KMS-11 (cell line): ENCODE measurements at regions not wholly inside any gene's neighbourhood (a gene's known extent, or its start where the extent isn't known, plus 50 kb on each side); places are given as distances from the start of the nearest gene placed in this dataset.

Source experiments
- H2AFZ ChIP-seq: fragments of 200-600 bp; sonication (generic); 2 replicates; pipeline ENCODE4 v1.6.1; 2016; ENCODE audit warnings: antibody characterized with exemption, mixed run types, low read depth
- H3K27ac ChIP-seq: fragments of 200-600 bp; sonication (generic); 2 replicates; pipeline ENCODE4 v1.6.1; 2016; ENCODE audit warnings: mild to moderate bottlenecking, mixed run types
- H3K27me3 ChIP-seq: fragments of 200-600 bp; sonication (generic); 2 replicates; pipeline ENCODE4 v1.6.1; 2017; ENCODE audit warnings: mild to moderate bottlenecking, low read depth, mixed run types, moderate library complexity; ENCODE audit not compliant: insufficient read depth
- H3K36me3 ChIP-seq: fragments of 200-600 bp; sonication (generic); 2 replicates; pipeline ENCODE4 v1.6.1; 2017; ENCODE audit warnings: mild to moderate bottlenecking, mixed run types; ENCODE audit not compliant: insufficient read depth
- H3K4me1 ChIP-seq: fragments of 200-600 bp; sonication (generic); 2 replicates; pipeline ENCODE4 v1.6.1; 2016; ENCODE audit warnings: mild to moderate bottlenecking, low read depth, mixed run types; ENCODE audit not compliant: poor library complexity, severe bottlenecking
- H3K4me2 ChIP-seq: fragments of 200-600 bp; sonication (generic); 2 replicates; pipeline ENCODE4 v1.7.0; 2016; ENCODE audit warnings: mild to moderate bottlenecking, mixed run types
- H3K4me3 ChIP-seq: fragments of 200-600 bp; sonication (generic); IDR thresholded peaks from 2 replicates; pipeline ENCODE4 v1.6.1; 2017; ENCODE audit warnings: low read depth, low read length, mixed read lengths; ENCODE audit not compliant: insufficient read depth
- H3K79me2 ChIP-seq: fragments of 200-600 bp; sonication (generic); 2 replicates; pipeline ENCODE4 v1.6.1; 2016; ENCODE audit warnings: low read depth, mixed run types; ENCODE audit not compliant: insufficient read depth
- H3K9ac ChIP-seq: fragments of 200-600 bp; sonication (generic); 2 replicates; pipeline ENCODE4 v1.6.1; 2016; ENCODE audit warnings: mild to moderate bottlenecking, mixed run types
- H4K20me1 ChIP-seq: fragments of 200-600 bp; sonication (generic); 2 replicates; pipeline ENCODE4 v1.6.1; 2016; ENCODE audit warnings: mild to moderate bottlenecking, mixed run types; ENCODE audit not compliant: insufficient read depth
- CTCF ChIP-seq: fragments of 200-600 bp; sonication (generic); conservative IDR thresholded peaks from 2 replicates; pipeline ENCODE4 v1.6.1; 2017; ENCODE audit warnings: low read depth, mild to moderate bottlenecking, antibody characterized with exemption, low read length, moderate library complexity, mixed read lengths

- Histone ChIP-seq H3K9ac (no peak overlapping the region), H3K79me2 (no peaks in the 10 kb centered on the region), H4K20me1 (no peaks in the 10 kb centered on the region), H3K36me3 (no peaks in the 10 kb centered on the region), H3K4me3 (no peak overlapping the region), H3K4me1 (peaks cover 3% of the 10 kb centered on the region), H3K4me2 (no peak overlapping the region), H2AFZ (no peak overlapping the region), H3K27ac (no peak overlapping the region), H3K27me3 (no peaks in the 10 kb centered on the region)
- TF ChIP-seq CTCF, result no peak
These were observed 57.8 kb upstream of the ZDHHC17 start for GRCh38 chr12:76706101-76706500.

- Histone ChIP-seq H2AFZ (no peak overlapping the region), H3K9ac (no peak overlapping the region), H3K4me1 (peaks cover 3% of the 10 kb centered on the region), H3K4me2 (no peak overlapping the region), H3K4me3 (no peak overlapping the region), H3K27me3 (no peaks in the 10 kb centered on the region), H4K20me1 (no peaks in the 10 kb centered on the region), H3K36me3 (no peaks in the 10 kb centered on the region), H3K27ac (no peak overlapping the region), H3K79me2 (no peaks in the 10 kb centered on the region)
- no peak for TF ChIP-seq CTCF
These were observed 57.2 kb upstream of the ZDHHC17 start for GRCh38 chr12:76706761-76707160.

GRCh38 chr12:76707772-76708171 is 56.1 kb upstream of the ZDHHC17 start:
- Histone ChIP-seq H3K79me2 (no peaks in the 10 kb centered on the region), H3K36me3 (no peaks in the 10 kb centered on the region), H3K9ac (no peak overlapping the region), H3K27me3 (no peaks in the 10 kb centered on the region), H3K4me2 (no peak overlapping the region), H3K27ac (no peak overlapping the region), H2AFZ (no peak overlapping the region), H4K20me1 (no peaks in the 10 kb centered on the region), H3K4me3 (no peak overlapping the region), H3K4me1 (peaks cover 3% of the 10 kb centered on the region)
- no peak for TF ChIP-seq CTCF

- Histone ChIP-seq H3K27me3 (no peaks in the 10 kb centered on the region), H3K9ac (no peak overlapping the region), H3K4me1 (peaks cover 3% of the 10 kb centered on the region), H3K4me2 (no peak overlapping the region), H3K79me2 (no peaks in the 10 kb centered on the region), H4K20me1 (no peaks in the 10 kb centered on the region), H3K27ac (no peak overlapping the region), H3K4me3 (no peak overlapping the region), H2AFZ (no peak overlapping the region), H3K36me3 (no peaks in the 10 kb centered on the region)
- no peak for TF ChIP-seq CTCF
These were observed 55.6 kb upstream of the ZDHHC17 start for GRCh38 chr12:76708296-76708695.
